ENCODE measurements at regions not wholly inside any gene's neighbourhood (a gene's known extent, or its start where the extent isn't known, plus 50 kb on each side); places are given as distances from the start of the nearest gene placed in this dataset.
A peak's percentile ranks its signal among the peaks of the same experiment; 100 is the strongest.

GRCh38 chr17:34527908-34528470 is 51.4 kb upstream of the TMEM132E start:
- no peaks in the 10 kb centered on the region for H3K9me3 ChIP-seq
- H3K27ac ChIP-seq = no peak overlapping the region
- H3K4me3 ChIP-seq = no peak overlapping the region
- no peak for TF ChIP-seq CTCF (IDR thresholded peaks at IDR 0.05)
- H3K27me3 ChIP-seq = peaks cover 0 to 68% of the 10 kb centered on the region in 2 donors
- ATAC-seq = no peak
- intact Hi-C loops (cut with DNase I) = no loop called here
- no peak for DNase-seq
- H3K36me3 ChIP-seq = no peaks in the 10 kb centered on the region
- no peaks in the 10 kb centered on the region for H3K4me1 ChIP-seq

DNA sequence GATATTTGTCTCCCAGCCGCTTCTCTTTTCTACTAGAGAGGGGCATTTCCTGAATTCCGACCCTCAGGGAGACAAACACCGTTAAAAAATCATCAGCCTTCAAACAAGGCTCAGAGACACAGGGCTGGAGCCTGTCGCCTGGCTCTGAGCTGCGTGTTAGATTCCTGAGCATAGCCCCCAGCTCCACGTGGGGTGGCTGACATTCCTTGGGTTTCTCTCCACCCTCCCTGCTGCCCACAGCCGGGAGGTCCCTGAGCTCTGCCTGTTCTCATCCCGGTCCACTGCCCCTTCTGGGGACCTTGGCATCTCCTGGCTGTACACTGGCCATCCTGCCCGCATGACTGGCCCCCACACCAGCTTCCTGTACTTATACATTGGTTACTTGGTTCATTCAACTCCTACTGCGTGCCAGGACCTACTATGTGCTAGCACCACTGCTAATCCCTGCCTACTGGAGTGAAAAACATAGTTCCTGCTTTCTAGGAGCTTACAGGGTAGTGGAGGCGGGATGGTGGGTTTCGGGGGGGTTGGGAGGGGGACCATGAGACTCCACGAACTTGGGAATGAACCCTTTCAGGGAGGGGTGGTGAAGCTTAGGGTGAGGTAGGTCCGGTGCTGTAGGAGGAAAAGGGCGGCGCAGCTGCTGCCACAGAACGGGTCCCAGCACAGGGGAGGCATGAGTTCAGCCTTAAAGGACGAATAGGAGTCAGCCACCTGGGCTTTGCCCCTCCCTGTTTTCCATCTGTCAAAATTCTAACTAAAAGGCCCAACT is 52.1 kb upstream of the TMEM132E start:
- Histone ChIP-seq H3K4me3 (no peak overlapping the region), H3K27ac (no peak overlapping the region), H3K36me3 (no peaks in the 10 kb centered on the region), H3K27me3 (peaks cover 0 to 66% of the 10 kb centered on the region in 2 donors), H3K9me3 (no peaks in the 10 kb centered on the region), H3K4me1 (no peaks in the 10 kb centered on the region)
- no peak for TF ChIP-seq CTCF (IDR thresholded peaks at IDR 0.05)
- intact Hi-C loops (cut with DNase I) = no loop called here
- DNase-seq (no peak), ATAC-seq (no peak)

GRCh38 chr17:34525651-34526050 is 53.7 kb upstream of the TMEM132E start:
- intact Hi-C loops (cut with DNase I) = no loop called here
- Histone ChIP-seq H3K27ac (no peak overlapping the region), H3K27me3 (peaks cover 0 to 70% of the 10 kb centered on the region in 2 donors), H3K4me3 (no peak overlapping the region), H3K4me1 (no peaks in the 10 kb centered on the region), H3K9me3 (no peaks in the 10 kb centered on the region), H3K36me3 (no peaks in the 10 kb centered on the region)
- DNase-seq (no peak), ATAC-seq (no peak)
- TF ChIP-seq CTCF (IDR thresholded peaks at IDR 0.05) = no peak

- Histone ChIP-seq H3K27me3 (peaks cover 0 to 52% of the 10 kb centered on the region in 2 donors), H3K9me3 (no peaks in the 10 kb centered on the region), H3K36me3 (no peaks in the 10 kb centered on the region), H3K4me3 (no peak overlapping the region), H3K4me1 (no peaks in the 10 kb centered on the region), H3K27ac (no peak overlapping the region)
- no peak for DNase-seq
- no peak for ATAC-seq
- intact Hi-C loops (cut with DNase I) = no loop called here
- no peak for TF ChIP-seq CTCF (IDR thresholded peaks at IDR 0.05)
These were observed 57.4 kb upstream of the TMEM132E start for GRCh38 chr17:34521955-34522354.

DNA sequence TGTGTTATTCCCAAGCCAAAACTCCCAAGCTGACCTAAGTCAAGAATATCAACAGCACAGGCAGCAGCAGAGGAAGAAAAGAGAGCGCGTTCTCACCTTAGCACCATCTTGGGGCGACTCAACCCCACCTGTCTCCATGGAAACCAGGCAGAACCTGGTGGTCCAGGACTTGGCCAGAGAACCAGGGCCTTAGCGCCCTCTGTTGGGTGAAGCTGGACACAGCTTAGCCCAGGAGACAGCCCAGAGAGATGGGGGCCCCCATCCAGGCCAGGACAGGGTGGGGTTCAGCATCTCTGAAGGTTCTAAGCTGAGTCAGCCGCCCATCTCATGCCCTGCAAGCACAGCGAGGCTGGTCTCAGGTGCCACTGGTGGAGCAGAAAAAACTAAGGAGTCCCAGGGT is 60.1 kb upstream of the TMEM132E start:
- intact Hi-C loops (cut with DNase I) = no loop called here
- Histone ChIP-seq H3K4me3 (no peak overlapping the region), H3K27me3 (peaks cover 0 to 41% of the 10 kb centered on the region in 2 donors), H3K4me1 (no peaks in the 10 kb centered on the region), H3K9me3 (no peaks in the 10 kb centered on the region), H3K27ac (no peak overlapping the region), H3K36me3 (no peaks in the 10 kb centered on the region)
- ATAC-seq (peak; percentile 33), DNase-seq (no peak)
- TF ChIP-seq CTCF (IDR thresholded peaks at IDR 0.05) = peak in 1 of 2 donors; percentile 14

Measured in left lung (tissue), 4 donors.